ENCODE measurements at regions not wholly inside any gene's neighbourhood (a gene's known extent, or its start where the extent isn't known, plus 50 kb on each side); places are given as distances from the start of the nearest gene placed in this dataset.

DNA sequence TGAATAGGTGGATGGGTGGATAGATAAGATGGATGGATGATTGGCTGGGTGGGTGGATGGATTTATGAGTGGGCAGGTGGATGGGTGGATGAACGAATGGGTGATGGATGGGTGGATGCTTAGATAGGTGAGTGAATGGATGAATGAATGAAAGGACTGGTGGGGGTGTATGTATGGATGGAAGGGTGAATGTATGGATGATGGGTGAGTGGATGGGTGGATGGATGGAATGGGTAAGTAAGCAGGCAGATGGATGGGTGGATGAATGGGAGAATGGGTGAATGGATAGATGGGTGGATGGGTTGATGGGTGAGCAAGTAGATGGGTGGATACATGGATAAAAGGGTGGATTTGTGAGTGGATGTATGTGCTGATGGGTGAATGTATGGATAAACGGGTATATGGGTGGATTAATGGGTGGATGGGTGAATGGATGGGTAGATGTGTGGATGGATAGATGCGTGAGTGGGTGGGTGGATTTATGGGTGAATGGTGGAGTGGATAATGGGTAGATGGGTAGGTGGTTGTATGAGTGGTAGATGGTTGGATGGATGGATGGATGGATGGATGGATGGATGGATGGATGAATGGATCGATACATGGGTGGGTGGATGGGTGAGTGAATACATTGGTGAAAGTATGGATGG lies 682.6 kb downstream of the HS3ST4 start:
- FAIRE-seq (no peak), DNase-seq (ENCODE audit: insufficient read length, low spot score) (no peak)
- no peak for TF ChIP-seq CTCF (IDR thresholded peaks at IDR 0.05; ENCODE audit: insufficient read depth, missing control alignments)

DNA sequence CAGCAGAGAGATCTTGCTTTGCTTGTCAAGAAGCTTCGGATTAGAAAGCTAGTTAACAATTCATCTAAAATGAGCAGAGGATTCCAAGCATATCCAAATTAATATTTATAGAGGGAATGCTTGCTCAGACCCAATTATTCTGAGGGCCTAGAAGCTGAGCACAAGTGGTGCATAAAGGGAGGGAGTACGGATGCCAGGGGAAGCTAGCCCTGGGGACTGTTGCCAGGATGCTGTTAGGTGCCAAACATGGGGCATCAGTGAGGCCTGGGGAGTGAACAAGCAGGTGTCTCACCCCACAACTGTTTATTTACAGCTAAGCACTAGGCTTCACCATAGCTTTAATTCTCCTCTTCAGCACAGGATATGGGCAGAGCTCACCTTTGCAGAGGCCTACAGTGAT lies 684.1 kb upstream of the C16orf82 start:
- no peak for DNase-seq (ENCODE audit: insufficient read length, low spot score)
- no peak for FAIRE-seq
- no peak for TF ChIP-seq CTCF (IDR thresholded peaks at IDR 0.05; ENCODE audit: insufficient read depth, missing control alignments)

- FAIRE-seq (no peak), DNase-seq (ENCODE audit: insufficient read length, low spot score) (no peak)
- TF ChIP-seq CTCF (IDR thresholded peaks at IDR 0.05; ENCODE audit: insufficient read depth, missing control alignments) = no peak
These were observed 680.6 kb upstream of the C16orf82 start for GRCh38 chr16:26386096-26386495.

DNA sequence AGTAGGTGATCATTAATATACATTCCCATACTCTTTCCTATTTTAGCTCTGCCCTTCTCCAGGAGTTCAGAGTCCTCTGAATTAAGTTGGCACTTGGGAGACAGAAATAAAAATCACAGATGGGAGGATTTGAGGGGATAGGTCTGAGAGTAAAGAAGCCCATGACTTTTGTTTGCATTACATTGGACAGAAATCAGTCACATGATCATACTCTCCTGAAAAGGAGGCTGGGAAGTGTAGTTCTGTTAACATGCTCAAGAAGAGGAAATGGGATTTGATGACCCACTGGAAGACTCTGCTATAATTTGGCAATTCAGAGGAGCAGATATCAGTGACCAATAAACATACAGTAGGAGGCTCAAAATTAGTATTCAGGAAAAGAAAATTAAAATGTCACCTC lies 674.9 kb upstream of the C16orf82 start:
- no peak for FAIRE-seq
- no peak for DNase-seq (ENCODE audit: insufficient read length, low spot score)

DNA sequence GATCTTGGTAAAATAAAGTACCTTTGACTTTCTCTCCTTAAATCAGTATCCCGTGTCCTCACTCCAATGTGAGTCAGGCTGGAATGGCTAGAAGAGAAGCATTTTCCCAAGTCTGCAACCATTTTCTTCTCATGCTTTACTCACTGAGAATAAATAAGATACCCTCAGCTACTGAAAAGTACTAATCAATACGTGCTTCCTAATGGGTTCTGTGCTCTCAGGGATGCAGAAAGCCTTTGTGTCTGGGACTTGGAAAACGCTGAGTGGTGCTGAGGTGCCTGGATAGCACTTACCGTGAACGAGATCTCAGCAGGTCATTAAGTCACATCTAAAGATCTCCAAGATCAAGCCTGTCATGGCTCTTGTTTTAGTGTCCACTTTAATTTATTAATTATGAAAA lies 672.3 kb upstream of the C16orf82 start:
- FAIRE-seq (no peak), DNase-seq (ENCODE audit: insufficient read length, low spot score) (no peak)
- TF ChIP-seq CTCF (IDR thresholded peaks at IDR 0.05; ENCODE audit: insufficient read depth, missing control alignments) = no peak

More for the DNA sequence above, 674.9 kb upstream of the C16orf82 start:
- TF ChIP-seq CTCF (IDR thresholded peaks at IDR 0.05; ENCODE audit: insufficient read depth, missing control alignments) = no peak

DNA sequence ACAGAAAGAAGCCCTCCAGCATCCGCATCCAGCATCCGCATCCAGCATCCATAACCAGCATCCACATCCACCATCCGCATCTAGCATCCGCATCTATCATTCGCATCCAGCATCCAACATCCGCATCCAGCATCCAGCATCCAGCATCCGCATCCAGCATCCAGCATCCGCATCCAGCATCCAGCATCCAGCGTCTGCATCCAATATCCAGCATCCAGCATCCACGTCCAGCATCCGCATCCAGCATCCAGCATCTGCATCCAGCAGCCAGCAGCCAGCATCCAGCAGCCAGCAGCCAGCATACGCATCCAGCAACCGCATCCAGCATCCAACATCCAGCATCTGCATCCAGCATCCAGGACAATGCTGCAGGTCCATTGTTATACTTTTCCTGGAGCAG lies 671.0 kb upstream of the C16orf82 start:
- FAIRE-seq = no peak
- DNase-seq (ENCODE audit: insufficient read length, low spot score) = no peak
- TF ChIP-seq CTCF (IDR thresholded peaks at IDR 0.05; ENCODE audit: insufficient read depth, missing control alignments) = no peak

GRCh38 chr16:26396511-26397235 lies 670.1 kb upstream of the C16orf82 start:
- DNase-seq (ENCODE audit: insufficient read length, low spot score) (no peak), FAIRE-seq (no peak)
- no peak for TF ChIP-seq CTCF (IDR thresholded peaks at IDR 0.05; ENCODE audit: insufficient read depth, missing control alignments)

All from D721Med (cell line).